ENCODE measurements at regions not wholly inside any gene's neighbourhood (a gene's known extent, or its start where the extent isn't known, plus 50 kb on each side); places are given as distances from the start of the nearest gene placed in this dataset.
"Not testable (repeated sequence)": the region's sequence is repeated elsewhere in the genome, so short reads cannot be mapped to it uniquely, and the experiment has no call there.

DNA sequence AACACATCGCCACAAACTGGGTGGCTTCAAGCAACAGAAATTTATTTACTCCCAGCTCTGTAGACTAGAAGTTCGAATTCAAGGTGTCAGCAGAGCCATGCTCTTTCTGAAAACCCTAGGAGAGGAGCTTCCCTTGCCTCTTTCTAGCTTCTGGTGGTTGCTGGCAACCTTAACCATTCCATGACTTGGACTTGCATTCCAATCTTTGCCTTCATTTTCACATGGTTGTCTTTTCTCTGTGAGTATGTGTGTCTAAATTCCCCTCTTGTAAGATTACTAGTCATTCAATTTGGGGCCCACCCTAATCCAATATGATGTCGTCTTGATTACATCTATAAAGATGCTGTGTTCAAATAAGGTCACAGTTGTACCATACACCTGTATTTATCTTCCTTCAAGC is 65.9 kb upstream of the PRKG1 start:
- no peaks in the 10 kb centered on the region for H3K4me1 ChIP-seq (ENCODE audit: control insufficient read depth, low read depth, low read length)

GRCh38 chr10:51010977-51011376 is 63.3 kb upstream of the PRKG1 start:
- no peak overlapping the region for H3K4me2 ChIP-seq (ENCODE audit: low read length)
- no peak overlapping the region for H3K4me3 ChIP-seq (ENCODE audit: low read length)
- H3K4me1 ChIP-seq (ENCODE audit: control insufficient read depth, low read depth, low read length): no peaks in the 10 kb centered on the region
- H4K8ac ChIP-seq (ENCODE audit: low read depth, low read length): no peak overlapping the region
- no peaks in the 10 kb centered on the region for H3K79me1 ChIP-seq (ENCODE audit: low read length)
- H3K27ac ChIP-seq (ENCODE audit: low read depth, low read length): no peak overlapping the region
- H3K79me2 ChIP-seq (ENCODE audit: control insufficient read depth, insufficient read depth, low read length): no peaks in the 10 kb centered on the region
- no peak overlapping the region for H2BK5ac ChIP-seq (ENCODE audit: low read length)
- no peak overlapping the region for H2AK5ac ChIP-seq (ENCODE audit: low read length)
- H3K56ac ChIP-seq (ENCODE audit: low read length): no peak overlapping the region
- H3K36me3 ChIP-seq (ENCODE audit: control insufficient read depth, insufficient read depth, low read length): no peaks in the 10 kb centered on the region
- DNase-seq: peak; percentile 50
- no peak overlapping the region for H4K5ac ChIP-seq (ENCODE audit: low read length)
- H3K23ac ChIP-seq (ENCODE audit: low read length): no peak overlapping the region
- H3K9ac ChIP-seq (ENCODE audit: low read length): no peak overlapping the region
- WGBS (ENCODE audit: extremely low coverage, insufficient coverage, low lambda C conversion rate): no CpG with 5 or more reads among the region's 2 CpGs
- no peak overlapping the region for H2BK15ac ChIP-seq (replicated peaks; ENCODE audit: low read depth)
- no peak overlapping the region for H2BK120ac ChIP-seq (ENCODE audit: low read depth, low read length)
- no peak overlapping the region for H3K4ac ChIP-seq (ENCODE audit: low read depth, low read length)
- H3K27me3 ChIP-seq (ENCODE audit: insufficient read depth, low read length, poor library complexity): no peaks in the 10 kb centered on the region
- H3K18ac ChIP-seq (ENCODE audit: low read length): no peak overlapping the region

More for the DNA sequence above, 65.9 kb upstream of the PRKG1 start:
- Histone ChIP-seq H3K36me3 (ENCODE audit: control insufficient read depth, insufficient read depth, low read length) (no peaks in the 10 kb centered on the region), H2AK5ac (ENCODE audit: low read length) (no peak overlapping the region), H3K27me3 (ENCODE audit: insufficient read depth, low read length, poor library complexity) (no peaks in the 10 kb centered on the region), H2BK120ac (ENCODE audit: low read depth, low read length) (no peak overlapping the region), H3K4ac (ENCODE audit: low read depth, low read length) (no peak overlapping the region), H3K23ac (ENCODE audit: low read length) (no peak overlapping the region), H3K4me3 (ENCODE audit: low read length) (no peak overlapping the region), H3K56ac (ENCODE audit: low read length) (no peak overlapping the region), H2BK15ac (replicated peaks; ENCODE audit: low read depth) (no peak overlapping the region), H3K79me2 (ENCODE audit: control insufficient read depth, insufficient read depth, low read length) (no peaks in the 10 kb centered on the region), H4K5ac (ENCODE audit: low read length) (no peak overlapping the region), H2BK5ac (ENCODE audit: low read length) (no peak overlapping the region), H3K4me2 (ENCODE audit: low read length) (no peak overlapping the region), H3K18ac (ENCODE audit: low read length) (no peak overlapping the region), H3K9ac (ENCODE audit: low read length) (no peak overlapping the region), H3K79me1 (ENCODE audit: low read length) (no peaks in the 10 kb centered on the region), H4K8ac (ENCODE audit: low read depth, low read length) (no peak overlapping the region), H3K27ac (ENCODE audit: low read depth, low read length) (no peak overlapping the region)
- DNase-seq: no peak
- WGBS (ENCODE audit: extremely low coverage, insufficient coverage, low lambda C conversion rate): no CpG with 5 or more reads among the region's 3 CpGs

DNA sequence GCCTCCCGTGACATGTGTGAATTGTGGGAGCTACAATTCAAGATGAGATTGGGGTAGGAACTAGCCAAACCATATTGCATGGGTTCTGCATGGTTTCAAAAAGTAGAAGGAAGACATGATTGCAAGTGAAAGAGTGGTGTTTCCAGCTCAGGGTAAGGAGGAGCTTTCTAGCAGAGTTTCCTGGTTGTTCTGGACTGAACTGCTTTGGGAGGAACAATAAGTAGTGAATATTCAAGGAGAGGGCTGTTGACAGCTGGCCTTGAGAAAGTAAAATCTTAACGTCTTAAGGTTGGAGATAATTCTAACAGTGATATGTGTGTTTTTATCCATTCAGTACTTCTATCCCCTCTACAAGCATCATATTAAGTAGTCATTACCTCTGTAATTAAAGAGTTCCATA is 62.2 kb upstream of the PRKG1 start:
- Histone ChIP-seq H3K9ac (ENCODE audit: low read length) (no peak overlapping the region), H3K4me2 (ENCODE audit: low read length) (no peak overlapping the region), H3K4me3 (ENCODE audit: low read length) (no peak overlapping the region), H2AK5ac (ENCODE audit: low read length) (no peak overlapping the region), H3K18ac (ENCODE audit: low read length) (no peak overlapping the region), H4K8ac (ENCODE audit: low read depth, low read length) (no peak overlapping the region), H3K56ac (ENCODE audit: low read length) (no peak overlapping the region), H2BK15ac (replicated peaks; ENCODE audit: low read depth) (no peak overlapping the region), H3K4ac (ENCODE audit: low read depth, low read length) (no peak overlapping the region), H3K4me1 (ENCODE audit: control insufficient read depth, low read depth, low read length) (no peaks in the 10 kb centered on the region), H2BK5ac (ENCODE audit: low read length) (no peak overlapping the region), H3K79me2 (ENCODE audit: control insufficient read depth, insufficient read depth, low read length) (no peaks in the 10 kb centered on the region), H3K27me3 (ENCODE audit: insufficient read depth, low read length, poor library complexity) (no peaks in the 10 kb centered on the region), H3K36me3 (ENCODE audit: control insufficient read depth, insufficient read depth, low read length) (no peaks in the 10 kb centered on the region), H3K27ac (ENCODE audit: low read depth, low read length) (no peak overlapping the region), H3K79me1 (ENCODE audit: low read length) (no peaks in the 10 kb centered on the region), H3K23ac (ENCODE audit: low read length) (no peak overlapping the region), H2BK120ac (ENCODE audit: low read depth, low read length) (no peak overlapping the region), H4K5ac (ENCODE audit: low read length) (no peak overlapping the region)
- no peak for DNase-seq
- no CpG with 5 or more reads among the region's 2 CpGs for WGBS (ENCODE audit: extremely low coverage, insufficient coverage, low lambda C conversion rate)

GRCh38 chr10:51014680-51015389 is 59.5 kb upstream of the PRKG1 start:
- Histone ChIP-seq H4K8ac (ENCODE audit: low read depth, low read length) (no peak overlapping the region), H3K56ac (ENCODE audit: low read length) (no peak overlapping the region), H3K4ac (ENCODE audit: low read depth, low read length) (no peak overlapping the region)

GRCh38 chr10:51015390-51015754 is 58.9 kb upstream of the PRKG1 start:
- H2BK5ac ChIP-seq (ENCODE audit: low read length); H3K79me1 ChIP-seq (ENCODE audit: low read length); H3K36me3 ChIP-seq (ENCODE audit: control insufficient read depth, insufficient read depth, low read length); H4K5ac ChIP-seq (ENCODE audit: low read length); H4K8ac ChIP-seq (ENCODE audit: low read depth, low read length); H3K4me3 ChIP-seq (ENCODE audit: low read length); H3K9ac ChIP-seq (ENCODE audit: low read length); H3K56ac ChIP-seq (ENCODE audit: low read length); H3K23ac ChIP-seq (ENCODE audit: low read length); H3K79me2 ChIP-seq (ENCODE audit: control insufficient read depth, insufficient read depth, low read length); H3K4me1 ChIP-seq (ENCODE audit: control insufficient read depth, low read depth, low read length); H3K27me3 ChIP-seq (ENCODE audit: insufficient read depth, low read length, poor library complexity); H3K4ac ChIP-seq (ENCODE audit: low read depth, low read length); H3K27ac ChIP-seq (ENCODE audit: low read depth, low read length); H2AK5ac ChIP-seq (ENCODE audit: low read length); H2BK15ac ChIP-seq (replicated peaks; ENCODE audit: low read depth); H3K18ac ChIP-seq (ENCODE audit: low read length); DNase-seq; H3K4me2 ChIP-seq (ENCODE audit: low read length); H2BK120ac ChIP-seq (ENCODE audit: low read depth, low read length): not testable (repeated sequence)

More at GRCh38 chr10:51014680-51015389, 59.5 kb upstream of the PRKG1 start:
- Histone ChIP-seq H3K23ac (ENCODE audit: low read length) (no peak overlapping the region), H3K27ac (ENCODE audit: low read depth, low read length) (no peak overlapping the region), H3K9ac (ENCODE audit: low read length) (no peak overlapping the region), H3K79me1 (ENCODE audit: low read length) (no peaks in the 10 kb centered on the region), H3K4me2 (ENCODE audit: low read length) (no peak overlapping the region), H4K5ac (ENCODE audit: low read length) (no peak overlapping the region), H3K4me3 (ENCODE audit: low read length) (no peak overlapping the region), H2BK5ac (ENCODE audit: low read length) (no peak overlapping the region), H3K79me2 (ENCODE audit: control insufficient read depth, insufficient read depth, low read length) (no peaks in the 10 kb centered on the region), H3K27me3 (ENCODE audit: insufficient read depth, low read length, poor library complexity) (no peaks in the 10 kb centered on the region), H2BK120ac (ENCODE audit: low read depth, low read length) (no peak overlapping the region), H3K36me3 (ENCODE audit: control insufficient read depth, insufficient read depth, low read length) (no peaks in the 10 kb centered on the region), H2BK15ac (replicated peaks; ENCODE audit: low read depth) (no peak overlapping the region), H3K18ac (ENCODE audit: low read length) (no peak overlapping the region), H2AK5ac (ENCODE audit: low read length) (no peak overlapping the region), H3K4me1 (ENCODE audit: control insufficient read depth, low read depth, low read length) (no peaks in the 10 kb centered on the region)
- no peak for DNase-seq
- WGBS (ENCODE audit: extremely low coverage, insufficient coverage, low lambda C conversion rate): 100% methylated on average over 1 of the region's 4 CpGs

GRCh38 chr10:51020200-51020599 is 54.1 kb upstream of the PRKG1 start:
- Histone ChIP-seq H3K36me3 (ENCODE audit: control insufficient read depth, insufficient read depth, low read length) (no peaks in the 10 kb centered on the region), H3K27me3 (ENCODE audit: insufficient read depth, low read length, poor library complexity) (no peaks in the 10 kb centered on the region), H3K79me2 (ENCODE audit: control insufficient read depth, insufficient read depth, low read length) (no peaks in the 10 kb centered on the region), H3K4me2 (ENCODE audit: low read length) (no peak overlapping the region), H4K8ac (ENCODE audit: low read depth, low read length) (no peak overlapping the region), H3K9ac (ENCODE audit: low read length) (no peak overlapping the region), H3K56ac (ENCODE audit: low read length) (no peak overlapping the region), H4K5ac (ENCODE audit: low read length) (no peak overlapping the region), H2BK5ac (ENCODE audit: low read length) (no peak overlapping the region), H3K18ac (ENCODE audit: low read length) (no peak overlapping the region), H3K27ac (ENCODE audit: low read depth, low read length) (no peak overlapping the region), H2BK15ac (replicated peaks; ENCODE audit: low read depth) (no peak overlapping the region), H3K4ac (ENCODE audit: low read depth, low read length) (no peak overlapping the region), H3K4me1 (ENCODE audit: control insufficient read depth, low read depth, low read length) (no peaks in the 10 kb centered on the region), H3K79me1 (ENCODE audit: low read length) (no peaks in the 10 kb centered on the region), H3K4me3 (ENCODE audit: low read length) (no peak overlapping the region), H2BK120ac (ENCODE audit: low read depth, low read length) (no peak overlapping the region), H3K23ac (ENCODE audit: low read length) (no peak overlapping the region), H2AK5ac (ENCODE audit: low read length) (no peak overlapping the region)
- no peak for DNase-seq
- WGBS (ENCODE audit: extremely low coverage, insufficient coverage, low lambda C conversion rate): no CpG with 5 or more reads among the region's 5 CpGs

All from mesendoderm (in vitro differentiated cells).